Stimulated activated naive B cell treated with anti-CD40 and anti-IgM and Interleukin-4, amounts not matched to agents 10 μg/mL and 1 μg/mL and 100 μg/mL, for 72 hours (primary cell): ENCODE measurements at regions not wholly inside any gene's neighbourhood (a gene's known extent, or its start where the extent isn't known, plus 50 kb on each side); places are given as distances from the start of the nearest gene placed in this dataset.
"Not testable (repeated sequence)": the region's sequence is repeated elsewhere in the genome, so short reads cannot be mapped to it uniquely, and the experiment has no call there.

Experiments
- ATAC-seq, 2 donors: fragments of 150-1000 bp; cut with Tn5 transposase; replicated peaks; 2 replicates each; pipeline ENCODE4 v1.10.0; 2021; ENCODE audit warnings: moderate library complexity in 1 of 2
- DNase-seq: peaks from one replicate; pipeline ENCODE4 v3.0.0; 2021
- H3K27ac Mint-ChIP-seq: one replicate; pipeline ENCODE4 v1.8.0; 2022; ENCODE audit warnings: mild to moderate bottlenecking, mixed read lengths
- H3K27me3 Mint-ChIP-seq, 2 donors: one replicate each; pipeline ENCODE4 v1.8.0; 2022; ENCODE audit warnings: mixed read lengths in 2 of 2
- H3K36me3 Mint-ChIP-seq, 2 donors: one replicate each; pipeline ENCODE4 v1.8.0; 2022; ENCODE audit warnings: mixed read lengths in 2 of 2, mild to moderate bottlenecking in 1 of 2
- H3K4me1 Mint-ChIP-seq, 2 donors: one replicate each; pipeline ENCODE4 v1.8.0; 2022; ENCODE audit warnings: mixed read lengths in 2 of 2, mild to moderate bottlenecking in 1 of 2
- H3K4me3 Mint-ChIP-seq, 2 donors: one replicate each; pipeline ENCODE4 v1.8.0; 2022; ENCODE audit warnings: mild to moderate bottlenecking in 2 of 2, mixed read lengths in 2 of 2, moderate library complexity in 1 of 2
- H3K9me3 Mint-ChIP-seq, 2 donors: one replicate each; pipeline ENCODE4 v1.8.0; 2022; ENCODE audit warnings: mixed read lengths in 2 of 2, mild to moderate bottlenecking in 1 of 2

GRCh38 chr14:104416383-104416782, 163.2 kb upstream of the C14orf180 start:
- H3K36me3 Mint-ChIP-seq: no peaks in the 10 kb centered on the region
- H3K9me3 Mint-ChIP-seq: peaks cover 0 to 2% of the 10 kb centered on the region in 2 donors
- peaks cover 17 to 29% of the 10 kb centered on the region in 2 donors for H3K27me3 Mint-ChIP-seq
- no peak overlapping the region for H3K4me3 Mint-ChIP-seq
- H3K27ac Mint-ChIP-seq: no peak overlapping the region
- DNase-seq (no peak), ATAC-seq (no peak)
- H3K4me1 Mint-ChIP-seq: no peaks in the 10 kb centered on the region

GRCh38 chr14:104419865-104420505, 159.6 kb upstream of the C14orf180 start:
- peak overlapping the region; percentile 56 for H3K27ac Mint-ChIP-seq
- H3K4me3 Mint-ChIP-seq: no peak overlapping the region
- no peaks in the 10 kb centered on the region for H3K4me1 Mint-ChIP-seq
- H3K9me3 Mint-ChIP-seq: no peaks in the 10 kb centered on the region
- no peaks in the 10 kb centered on the region for H3K36me3 Mint-ChIP-seq
- DNase-seq (no peak), ATAC-seq (peak in 1 of 2 donors; percentile 33)
- peaks cover 12 to 15% of the 10 kb centered on the region in 2 donors for H3K27me3 Mint-ChIP-seq

GRCh38 chr14:104420523-104420922, 159.0 kb upstream of the C14orf180 start:
- not testable (repeated sequence) for H3K36me3 Mint-ChIP-seq, H3K4me1 Mint-ChIP-seq, H3K9me3 Mint-ChIP-seq, H3K27me3 Mint-ChIP-seq, ATAC-seq, DNase-seq, H3K4me3 Mint-ChIP-seq
- peak overlapping the region; percentile 56 for H3K27ac Mint-ChIP-seq

GRCh38 chr14:104420990-104421389, 158.6 kb upstream of the C14orf180 start:
- no peaks in the 10 kb centered on the region for H3K9me3 Mint-ChIP-seq
- ATAC-seq: no peak
- DNase-seq: no peak
- H3K4me3 Mint-ChIP-seq: no peak overlapping the region
- no peaks in the 10 kb centered on the region for H3K36me3 Mint-ChIP-seq
- H3K4me1 Mint-ChIP-seq: no peaks in the 10 kb centered on the region
- peak overlapping the region; percentile 72 for H3K27ac Mint-ChIP-seq
- H3K27me3 Mint-ChIP-seq: peaks cover 2 to 5% of the 10 kb centered on the region in 2 donors

GRCh38 chr14:104421401-104421821, 158.2 kb upstream of the C14orf180 start:
- Mint-ChIP-seq H3K27me3 (peaks cover 0 to 3% of the 10 kb centered on the region in 2 donors), H3K9me3 (no peaks in the 10 kb centered on the region), H3K27ac (no peak overlapping the region), H3K4me1 (no peaks in the 10 kb centered on the region), H3K4me3 (no peak overlapping the region), H3K36me3 (no peaks in the 10 kb centered on the region)
- ATAC-seq: no peak
- DNase-seq: no peak

GRCh38 chr14:104421892-104422828, 157.4 kb upstream of the C14orf180 start:
- DNase-seq (no peak), ATAC-seq (no peak)
- Mint-ChIP-seq H3K4me3 (no peak overlapping the region), H3K36me3 (no peaks in the 10 kb centered on the region), H3K27me3 (no peaks in the 10 kb centered on the region), H3K4me1 (no peaks in the 10 kb centered on the region), H3K27ac (no peak overlapping the region), H3K9me3 (no peaks in the 10 kb centered on the region)

GRCh38 chr14:104422837-104423681, 156.5 kb upstream of the C14orf180 start:
- no peaks in the 10 kb centered on the region for H3K36me3 Mint-ChIP-seq
- no peaks in the 10 kb centered on the region for H3K4me1 Mint-ChIP-seq
- no peaks in the 10 kb centered on the region for H3K9me3 Mint-ChIP-seq
- no peaks in the 10 kb centered on the region for H3K27me3 Mint-ChIP-seq
- no peak overlapping the region for H3K4me3 Mint-ChIP-seq
- no peak for ATAC-seq
- no peak overlapping the region for H3K27ac Mint-ChIP-seq
- DNase-seq: no peak

- DNase-seq (no peak), ATAC-seq (no peak)
- Mint-ChIP-seq H3K27ac (no peak overlapping the region), H3K4me1 (no peaks in the 10 kb centered on the region), H3K27me3 (no peaks in the 10 kb centered on the region), H3K4me3 (no peak overlapping the region), H3K36me3 (no peaks in the 10 kb centered on the region), H3K9me3 (no peaks in the 10 kb centered on the region)
Measured at GRCh38 chr14:104423701-104424405, 155.7 kb upstream of the C14orf180 start.

GRCh38 chr14:104424406-104425072, 155.0 kb upstream of the C14orf180 start:
- no peak overlapping the region for H3K4me3 Mint-ChIP-seq
- H3K27ac Mint-ChIP-seq: no peak overlapping the region
- H3K27me3 Mint-ChIP-seq: peaks cover 0 to under 1% of the 10 kb centered on the region in 2 donors

GRCh38 chr14:104425171-104425681, 154.3 kb upstream of the C14orf180 start:
- no peak overlapping the region for H3K27ac Mint-ChIP-seq
- no peaks in the 10 kb centered on the region for H3K36me3 Mint-ChIP-seq
- DNase-seq (no peak), ATAC-seq (no peak)
- peaks cover 0 to 2% of the 10 kb centered on the region in 2 donors for H3K4me1 Mint-ChIP-seq
- H3K27me3 Mint-ChIP-seq: peaks cover 0 to 8% of the 10 kb centered on the region in 2 donors
- no peaks in the 10 kb centered on the region for H3K9me3 Mint-ChIP-seq
- H3K4me3 Mint-ChIP-seq: no peak overlapping the region

More at GRCh38 chr14:104424406-104425072, 155.0 kb upstream of the C14orf180 start:
- H3K36me3 Mint-ChIP-seq: no peaks in the 10 kb centered on the region
- H3K4me1 Mint-ChIP-seq: no peaks in the 10 kb centered on the region
- no peak for DNase-seq
- ATAC-seq: no peak
- no peaks in the 10 kb centered on the region for H3K9me3 Mint-ChIP-seq

- ATAC-seq (no peak), DNase-seq (no peak)
- H3K27ac Mint-ChIP-seq: no peak overlapping the region
- peaks cover 0 to 13% of the 10 kb centered on the region in 2 donors for H3K27me3 Mint-ChIP-seq
- no peaks in the 10 kb centered on the region for H3K9me3 Mint-ChIP-seq
- H3K4me1 Mint-ChIP-seq: peaks cover 0 to 2% of the 10 kb centered on the region in 2 donors
- H3K36me3 Mint-ChIP-seq: no peaks in the 10 kb centered on the region
- H3K4me3 Mint-ChIP-seq: no peak overlapping the region
Measured at GRCh38 chr14:104425763-104426646, 153.6 kb upstream of the C14orf180 start.

GRCh38 chr14:104427131-104427851, 152.3 kb upstream of the C14orf180 start:
- Mint-ChIP-seq H3K27ac (no peak overlapping the region), H3K4me1 (peaks cover 0 to 2% of the 10 kb centered on the region in 2 donors), H3K4me3 (no peak overlapping the region), H3K9me3 (no peaks in the 10 kb centered on the region), H3K27me3 (peaks cover 0 to 13% of the 10 kb centered on the region in 2 donors), H3K36me3 (no peaks in the 10 kb centered on the region)
- no peak for ATAC-seq
- DNase-seq: no peak
